ENCODE measurements at regions not wholly inside any gene's neighbourhood (a gene's known extent, or its start where the extent isn't known, plus 50 kb on each side); places are given as distances from the start of the nearest gene placed in this dataset.

DNA sequence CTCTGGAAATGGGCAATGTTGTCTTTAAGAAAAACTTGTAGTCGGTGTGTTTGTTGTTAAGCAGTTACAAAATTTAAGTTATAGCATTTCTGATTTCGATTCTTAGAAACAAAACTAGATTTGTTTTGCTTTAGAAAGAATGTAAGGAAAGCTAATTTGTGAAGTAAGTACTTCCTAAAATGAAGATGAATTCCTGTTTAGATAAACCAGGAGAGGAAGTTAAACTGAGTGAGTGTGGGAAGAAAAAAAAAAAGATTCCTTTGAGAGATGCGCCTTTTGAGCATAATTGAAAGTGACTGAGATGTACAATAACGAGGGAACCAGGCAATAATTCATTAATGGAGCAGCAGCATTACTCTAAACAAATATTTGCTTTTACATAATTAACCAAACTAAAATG is 52.4 kb upstream of the ALOX12 start:
- ATAC-seq, result no peak
- TF ChIP-seq ZNF565 (CRISPR knock-in tag; conservative IDR thresholded peaks at IDR 0.05; ENCODE audit: low read depth) (no peak), ZNF70 (CRISPR knock-in tag; IDR thresholded peaks at IDR 0.05) (no peak), BACH2 (CRISPR knock-in tag; IDR thresholded peaks at IDR 0.05; ENCODE audit: borderline replicate concordance) (no peak), TCF4 (CRISPR knock-in tag; IDR thresholded peaks at IDR 0.05; ENCODE audit: borderline replicate concordance) (no peak), ARNTL (CRISPR knock-in tag; IDR thresholded peaks at IDR 0.05; ENCODE audit: borderline replicate concordance, low read depth) (no peak), SNAI2 (CRISPR knock-in tag; IDR thresholded peaks at IDR 0.05) (no peak)

All from SK-N-SH treated with all-trans-retinoic acid at 6 μM for 48 hours (cell line).